HAP-1 (cell line): ENCODE measurements at regions not wholly inside any gene's neighbourhood (a gene's known extent, or its start where the extent isn't known, plus 50 kb on each side); places are given as distances from the start of the nearest gene placed in this dataset.
"Not testable (repeated sequence)": the region's sequence is repeated elsewhere in the genome, so short reads cannot be mapped to it uniquely, and the experiment has no call there.

Source experiments
- DNase-seq, 2 experiments: peaks; one replicate each; pipeline ENCODE4 v3.0.0-alpha.2; 2016 to 2020; ENCODE audit warnings: low spot score in 2 of 2
- H3K27me3 ChIP-seq: fragments of 250-450 bp; sonication (Bioruptor Pico); 2 replicates; pipeline ENCODE4 v1.5.1; 2020; ENCODE audit warnings: low read depth, mild to moderate bottlenecking, moderate library complexity
- H3K36me3 ChIP-seq: fragments of 250-450 bp; sonication (Bioruptor Pico); replicated peaks from 2 replicates; pipeline ENCODE4 v1.5.1; 2020; ENCODE audit warnings: mild to moderate bottlenecking
- H3K4me1 ChIP-seq: fragments of 250-450 bp; sonication (Bioruptor Pico); 2 replicates; pipeline ENCODE4 v1.5.1; 2020; ENCODE audit warnings: mild to moderate bottlenecking
- H3K4me3 ChIP-seq: fragments of 250-450 bp; sonication (Bioruptor Pico); 2 replicates; pipeline ENCODE4 v1.5.1; 2020; ENCODE audit warnings: mild to moderate bottlenecking, moderate library complexity
- H3K9me3 ChIP-seq: fragments of 250-450 bp; sonication (Bioruptor Pico); 2 replicates; pipeline ENCODE4 v1.5.1; 2020; ENCODE audit warnings: mild to moderate bottlenecking, moderate library complexity
- in situ Hi-C: fragments of 300-500 bp; cut with MboI; formaldehyde crosslinking; loops from 3 replicates; pipeline ENCODE4 v1.14.3; 2020; ENCODE audit warnings: low sequenced_read_pairs, inconsistent platforms, mixed read lengths

GRCh38 chr1:219066631-219067349 is 106.9 kb upstream of the LYPLAL1 start:
- H3K27me3 ChIP-seq: no peaks in the 10 kb centered on the region
- H3K4me3 ChIP-seq: no peak overlapping the region
- no peaks in the 10 kb centered on the region for H3K9me3 ChIP-seq
- in situ Hi-C loops: loop anchor here (25.0 kb wide), 1 partner anchor 729 kb away; the partner anchor contains the start of gene TGFB2
- H3K4me1 ChIP-seq: peaks cover 5% of the 10 kb centered on the region; the same call in 1 of the 2 replicates
- H3K36me3 ChIP-seq: no peaks in the 10 kb centered on the region
- DNase-seq: peak in 1 of 2 experiments; percentile 39

- H3K9me3 ChIP-seq: no peaks in the 10 kb centered on the region
- peaks cover 5% of the 10 kb centered on the region; the same call in 1 of the 2 replicates for H3K4me1 ChIP-seq
- H3K36me3 ChIP-seq: no peaks in the 10 kb centered on the region
- DNase-seq: no peak
- H3K4me3 ChIP-seq: no peak overlapping the region
- no peaks in the 10 kb centered on the region for H3K27me3 ChIP-seq
- in situ Hi-C loops: loop anchor here (25.0 kb wide), 1 partner anchor 730 kb away; the partner anchor contains the start of gene TGFB2
Measured at GRCh38 chr1:219067350-219067712, 106.3 kb upstream of the LYPLAL1 start.

- H3K4me1 ChIP-seq, H3K36me3 ChIP-seq, DNase-seq, H3K4me3 ChIP-seq, H3K9me3 ChIP-seq, H3K27me3 ChIP-seq: not testable (repeated sequence)
- in situ Hi-C loops: loop anchor here (25.0 kb wide), 1 partner anchor 733 kb away; the partner anchor contains the start of gene TGFB2
Measured at GRCh38 chr1:219070395-219070794, 103.3 kb upstream of the LYPLAL1 start.

- DNase-seq: no peak
- no peaks in the 10 kb centered on the region for H3K27me3 ChIP-seq
- H3K4me3 ChIP-seq: no peak overlapping the region
- in situ Hi-C loops: loop anchor here (25.0 kb wide), 1 partner anchor 734 kb away; the partner anchor contains the start of gene TGFB2
- no peaks in the 10 kb centered on the region for H3K9me3 ChIP-seq
- H3K36me3 ChIP-seq: no peaks in the 10 kb centered on the region
- H3K4me1 ChIP-seq: peaks cover 5% of the 10 kb centered on the region; the same call in 1 of the 2 replicates
Measured at GRCh38 chr1:219071209-219071608, 102.5 kb upstream of the LYPLAL1 start.

- H3K36me3 ChIP-seq: no peaks in the 10 kb centered on the region
- no peak overlapping the region for H3K4me3 ChIP-seq
- H3K9me3 ChIP-seq: no peaks in the 10 kb centered on the region
- no peak for DNase-seq
- H3K27me3 ChIP-seq: no peaks in the 10 kb centered on the region
- in situ Hi-C loops: loop anchor here (25.0 kb wide), 1 partner anchor 735 kb away; the partner anchor contains the start of gene TGFB2
- peaks cover 5% of the 10 kb centered on the region; the same call in 1 of the 2 replicates for H3K4me1 ChIP-seq
Measured at GRCh38 chr1:219072329-219072728, 101.3 kb upstream of the LYPLAL1 start.

- Histone ChIP-seq H3K4me1 (peaks cover 5% of the 10 kb centered on the region; the same call in 1 of the 2 replicates), H3K36me3 (no peaks in the 10 kb centered on the region), H3K9me3 (no peaks in the 10 kb centered on the region), H3K4me3 (no peak overlapping the region), H3K27me3 (no peaks in the 10 kb centered on the region)
- DNase-seq: no peak
- in situ Hi-C loops: loop anchor here (25.0 kb wide), 1 partner anchor 737 kb away; the partner anchor contains the start of gene TGFB2
Measured at GRCh38 chr1:219074084-219074728, 99.5 kb upstream of the LYPLAL1 start.

- in situ Hi-C loops: no loop called here
- Histone ChIP-seq H3K4me3 (no peak overlapping the region), H3K27me3 (no peaks in the 10 kb centered on the region), H3K36me3 (no peaks in the 10 kb centered on the region; the same call in 1 of the 2 replicates), H3K9me3 (no peaks in the 10 kb centered on the region), H3K4me1 (peaks cover 5% of the 10 kb centered on the region; the same call in 1 of the 2 replicates)
- DNase-seq: no peak
Measured at GRCh38 chr1:219075121-219075879, 98.4 kb upstream of the LYPLAL1 start.

GRCh38 chr1:219076326-219076937 is 97.2 kb upstream of the LYPLAL1 start:
- peak; percentile 19 to 51 for DNase-seq
- H3K27me3 ChIP-seq: no peaks in the 10 kb centered on the region
- peaks cover 5% of the 10 kb centered on the region; the same call in 1 of the 2 replicates for H3K4me1 ChIP-seq
- no peaks in the 10 kb centered on the region; the same call in 1 of the 2 replicates for H3K36me3 ChIP-seq
- in situ Hi-C loops: no loop called here
- no peak overlapping the region for H3K4me3 ChIP-seq
- H3K9me3 ChIP-seq: no peaks in the 10 kb centered on the region

- H3K27me3 ChIP-seq, H3K9me3 ChIP-seq, H3K36me3 ChIP-seq, H3K4me3 ChIP-seq, in situ Hi-C loops, H3K4me1 ChIP-seq, DNase-seq: not testable (repeated sequence)
Measured at GRCh38 chr1:219077767-219078166, 95.9 kb upstream of the LYPLAL1 start.

- in situ Hi-C loops: no loop called here
- no peak overlapping the region for H3K4me3 ChIP-seq
- no peak for DNase-seq
- no peaks in the 10 kb centered on the region for H3K27me3 ChIP-seq
- no peaks in the 10 kb centered on the region for H3K4me1 ChIP-seq
- H3K9me3 ChIP-seq: no peaks in the 10 kb centered on the region
- H3K36me3 ChIP-seq: no peaks in the 10 kb centered on the region; the same call in 1 of the 2 replicates
Measured at GRCh38 chr1:219081943-219082925, 91.4 kb upstream of the LYPLAL1 start.

- Histone ChIP-seq H3K36me3 (no peaks in the 10 kb centered on the region; the same call in 1 of the 2 replicates), H3K4me1 (no peaks in the 10 kb centered on the region), H3K27me3 (no peaks in the 10 kb centered on the region), H3K9me3 (no peaks in the 10 kb centered on the region), H3K4me3 (no peak overlapping the region)
- in situ Hi-C loops: no loop called here
- no peak for DNase-seq
Measured at GRCh38 chr1:219083631-219084030, 90.0 kb upstream of the LYPLAL1 start.

GRCh38 chr1:219085082-219085481 is 88.6 kb upstream of the LYPLAL1 start:
- Histone ChIP-seq H3K27me3 (no peaks in the 10 kb centered on the region), H3K36me3 (no peaks in the 10 kb centered on the region), H3K4me3 (no peak overlapping the region), H3K9me3 (no peaks in the 10 kb centered on the region), H3K4me1 (no peaks in the 10 kb centered on the region)
- in situ Hi-C loops: no loop called here
- no peak for DNase-seq
